Uterus (tissue), 2 donors: ENCODE measurements at regions not wholly inside any gene's neighbourhood (a gene's known extent, or its start where the extent isn't known, plus 50 kb on each side); places are given as distances from the start of the nearest gene placed in this dataset.

Source experiments
- POLR2A ChIP-seq, 2 donors: fragments of 450-650 bp; IDR thresholded peaks; one replicate each; pipeline ENCODE4 v1.6.1; 2016; ENCODE audit warnings: antibody characterized with exemption in 2 of 2, mild to moderate bottlenecking in 1 of 2, moderate library complexity in 1 of 2
- TF ChIP-seq, protein P1 (sequence below), 4 experiments: fragments of 200-600 bp in 2 of 4; fragments of 450-650 bp in 2 of 4; sonication (generic) in 2 of 4; IDR thresholded peaks; one replicate each; pipeline ENCODE4 v1.5.1; 2016 to 2019; ENCODE audit warnings: antibody characterized with exemption in 4 of 4, mild to moderate bottlenecking in 2 of 4, moderate library complexity in 1 of 4

DNA sequence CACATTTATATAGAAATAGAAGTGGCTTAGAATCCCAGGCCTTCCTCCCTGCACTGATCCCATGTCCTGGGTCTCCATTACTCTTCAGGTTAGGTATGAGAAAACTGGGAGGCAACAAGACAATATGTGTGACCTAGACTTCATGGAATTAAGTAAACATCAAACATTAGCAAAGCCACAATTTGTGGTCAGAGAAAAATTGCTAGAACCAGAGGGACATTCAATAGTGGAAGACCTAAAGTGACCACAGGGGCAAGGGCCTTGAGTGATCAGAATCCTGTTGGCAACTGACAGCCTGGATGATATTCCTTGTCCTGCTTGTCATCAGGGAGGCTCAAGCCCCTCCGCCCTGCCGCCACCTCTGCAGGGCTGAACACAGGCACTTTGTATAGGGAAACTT, 322.8 kb upstream of the CTNNB1 start:
- TF ChIP-seq, protein P1, sequence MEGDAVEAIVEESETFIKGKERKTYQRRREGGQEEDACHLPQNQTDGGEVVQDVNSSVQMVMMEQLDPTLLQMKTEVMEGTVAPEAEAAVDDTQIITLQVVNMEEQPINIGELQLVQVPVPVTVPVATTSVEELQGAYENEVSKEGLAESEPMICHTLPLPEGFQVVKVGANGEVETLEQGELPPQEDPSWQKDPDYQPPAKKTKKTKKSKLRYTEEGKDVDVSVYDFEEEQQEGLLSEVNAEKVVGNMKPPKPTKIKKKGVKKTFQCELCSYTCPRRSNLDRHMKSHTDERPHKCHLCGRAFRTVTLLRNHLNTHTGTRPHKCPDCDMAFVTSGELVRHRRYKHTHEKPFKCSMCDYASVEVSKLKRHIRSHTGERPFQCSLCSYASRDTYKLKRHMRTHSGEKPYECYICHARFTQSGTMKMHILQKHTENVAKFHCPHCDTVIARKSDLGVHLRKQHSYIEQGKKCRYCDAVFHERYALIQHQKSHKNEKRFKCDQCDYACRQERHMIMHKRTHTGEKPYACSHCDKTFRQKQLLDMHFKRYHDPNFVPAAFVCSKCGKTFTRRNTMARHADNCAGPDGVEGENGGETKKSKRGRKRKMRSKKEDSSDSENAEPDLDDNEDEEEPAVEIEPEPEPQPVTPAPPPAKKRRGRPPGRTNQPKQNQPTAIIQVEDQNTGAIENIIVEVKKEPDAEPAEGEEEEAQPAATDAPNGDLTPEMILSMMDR (IDR thresholded peaks at IDR 0.05): no peak
- no peak for TF ChIP-seq POLR2A (IDR thresholded peaks at IDR 0.05)
